ENCODE measurements at regions not wholly inside any gene's neighbourhood (a gene's known extent, or its start where the extent isn't known, plus 50 kb on each side); places are given as distances from the start of the nearest gene placed in this dataset.

GRCh38 chr14:61119006-61119405 lies 138.0 kb downstream of the SLC38A6 start:
- TF ChIP-seq, protein P1, sequence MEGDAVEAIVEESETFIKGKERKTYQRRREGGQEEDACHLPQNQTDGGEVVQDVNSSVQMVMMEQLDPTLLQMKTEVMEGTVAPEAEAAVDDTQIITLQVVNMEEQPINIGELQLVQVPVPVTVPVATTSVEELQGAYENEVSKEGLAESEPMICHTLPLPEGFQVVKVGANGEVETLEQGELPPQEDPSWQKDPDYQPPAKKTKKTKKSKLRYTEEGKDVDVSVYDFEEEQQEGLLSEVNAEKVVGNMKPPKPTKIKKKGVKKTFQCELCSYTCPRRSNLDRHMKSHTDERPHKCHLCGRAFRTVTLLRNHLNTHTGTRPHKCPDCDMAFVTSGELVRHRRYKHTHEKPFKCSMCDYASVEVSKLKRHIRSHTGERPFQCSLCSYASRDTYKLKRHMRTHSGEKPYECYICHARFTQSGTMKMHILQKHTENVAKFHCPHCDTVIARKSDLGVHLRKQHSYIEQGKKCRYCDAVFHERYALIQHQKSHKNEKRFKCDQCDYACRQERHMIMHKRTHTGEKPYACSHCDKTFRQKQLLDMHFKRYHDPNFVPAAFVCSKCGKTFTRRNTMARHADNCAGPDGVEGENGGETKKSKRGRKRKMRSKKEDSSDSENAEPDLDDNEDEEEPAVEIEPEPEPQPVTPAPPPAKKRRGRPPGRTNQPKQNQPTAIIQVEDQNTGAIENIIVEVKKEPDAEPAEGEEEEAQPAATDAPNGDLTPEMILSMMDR (IDR thresholded peaks at IDR 0.05), result no peak
- TF ChIP-seq POLR2A (IDR thresholded peaks at IDR 0.05), result no peak
